Colonic mucosa (tissue), 4 donors: ENCODE measurements at regions not wholly inside any gene's neighbourhood (a gene's known extent, or its start where the extent isn't known, plus 50 kb on each side); places are given as distances from the start of the nearest gene placed in this dataset.
A peak's percentile ranks its signal among the peaks of the same experiment; 100 is the strongest.

Experiments used
- DNase-seq: peaks from one replicate; pipeline ENCODE4 v3.0.0-alpha.2; 2020
- H3K27ac ChIP-seq: fragments of 200-600 bp; one replicate; pipeline ENCODE4 v1.8.0; 2021
- H3K27me3 ChIP-seq: fragments of 200-600 bp; one replicate; pipeline ENCODE4 v1.8.0; 2021
- H3K36me3 ChIP-seq: fragments of 200-600 bp; one replicate; pipeline ENCODE4 v1.8.0; 2021
- H3K4me1 ChIP-seq: fragments of 200-600 bp; one replicate; pipeline ENCODE4 v1.8.0; 2021; ENCODE audit warnings: mild to moderate bottlenecking
- H3K4me3 ChIP-seq: fragments of 200-600 bp; one replicate; pipeline ENCODE4 v1.8.0; 2021
- H3K9ac ChIP-seq, 2 donors: one replicate each; pipeline ENCODE4 v1.7.0; 2013; ENCODE audit warnings: control low read depth in 2 of 2, low read depth in 2 of 2, low read length in 2 of 2
- H3K9me3 ChIP-seq: fragments of 200-600 bp; one replicate; pipeline ENCODE4 v1.8.0; 2021
- CTCF ChIP-seq: fragments of 200-600 bp; IDR thresholded peaks from one replicate; pipeline ENCODE4 v1.8.0; 2022; ENCODE audit warnings: antibody characterized with exemption, mild to moderate bottlenecking
- intact Hi-C: fragments of 100-400 bp; cut with DNase I; formaldehyde crosslinking; loops from one replicate; pipeline ENCODE4 v1.14.1; 2022
- donor health status: healthy.
- donor health status: DM: no; HTN: no; CAD: no.
- donor health status: DM: no; HTN: no; CAD: no.

- H3K9me3 ChIP-seq = no peaks in the 10 kb centered on the region
- no peak overlapping the region for H3K27ac ChIP-seq
- H3K4me3 ChIP-seq = no peak overlapping the region
- no peaks in the 10 kb centered on the region for H3K36me3 ChIP-seq
- no peaks in the 10 kb centered on the region for H3K27me3 ChIP-seq
- no peak for DNase-seq
- H3K4me1 ChIP-seq = no peaks in the 10 kb centered on the region
- no peak overlapping the region for H3K9ac ChIP-seq
- intact Hi-C loops = no loop called here
- no peak for TF ChIP-seq CTCF
Measured at GRCh38 chr3:178422406-178422805, 113.8 kb upstream of the KCNMB2 start.

- no peaks in the 10 kb centered on the region for H3K4me1 ChIP-seq
- no peak overlapping the region for H3K4me3 ChIP-seq
- H3K9ac ChIP-seq = no peak overlapping the region
- no peaks in the 10 kb centered on the region for H3K27me3 ChIP-seq
- no peak for TF ChIP-seq CTCF
- DNase-seq = no peak
- no peak overlapping the region for H3K27ac ChIP-seq
- H3K36me3 ChIP-seq = no peaks in the 10 kb centered on the region
- intact Hi-C loops = loop anchor here (5.0 kb wide), 1 partner anchor 754 kb away; no protein-coding TSS in a partner anchor
- no peaks in the 10 kb centered on the region for H3K9me3 ChIP-seq
Measured at GRCh38 chr3:178428037-178428436, 108.2 kb upstream of the KCNMB2 start.

- Histone ChIP-seq H3K9ac (no peak overlapping the region), H3K27ac (no peak overlapping the region), H3K36me3 (no peaks in the 10 kb centered on the region), H3K9me3 (no peaks in the 10 kb centered on the region), H3K27me3 (no peaks in the 10 kb centered on the region), H3K4me1 (no peaks in the 10 kb centered on the region), H3K4me3 (no peak overlapping the region)
- intact Hi-C loops = no loop called here
- DNase-seq = no peak
- TF ChIP-seq CTCF = no peak
Measured at GRCh38 chr3:178434206-178434805, 101.9 kb upstream of the KCNMB2 start.

GRCh38 chr3:178435575-178435974 lies 100.7 kb upstream of the KCNMB2 start:
- Histone ChIP-seq H3K27me3 (no peaks in the 10 kb centered on the region), H3K4me1 (no peaks in the 10 kb centered on the region), H3K9me3 (no peaks in the 10 kb centered on the region), H3K27ac (no peak overlapping the region), H3K36me3 (no peaks in the 10 kb centered on the region), H3K4me3 (no peak overlapping the region), H3K9ac (no peak overlapping the region)
- no peak for TF ChIP-seq CTCF
- DNase-seq = no peak
- intact Hi-C loops = no loop called here

GRCh38 chr3:178436773-178437172 lies 99.5 kb upstream of the KCNMB2 start:
- Histone ChIP-seq H3K36me3 (no peaks in the 10 kb centered on the region), H3K27ac (no peak overlapping the region), H3K9me3 (no peaks in the 10 kb centered on the region), H3K4me1 (no peaks in the 10 kb centered on the region), H3K9ac (no peak overlapping the region), H3K27me3 (no peaks in the 10 kb centered on the region), H3K4me3 (no peak overlapping the region)
- TF ChIP-seq CTCF = peak; percentile 38
- intact Hi-C loops = no loop called here
- no peak for DNase-seq
